Endothelial cell of umbilical vein (primary cell): ENCODE measurements at regions not wholly inside any gene's neighbourhood (a gene's known extent, or its start where the extent isn't known, plus 50 kb on each side); places are given as distances from the start of the nearest gene placed in this dataset.

Experiments used
- BruUV-seq: library from RNA; stranded (reverse); fragments of 400-500 nt; replicated peaks from 2 replicates; lab custom pipeline; 2021; lab: Mats Ljungman, UMichigan
- CTCF ChIA-PET: fragments of 300-600, 350-600 bp; sonication (Branson Sonifier 250); formaldehyde crosslinking; loops from one replicate; lab custom pipeline; 2021; ENCODE audit warnings: antibody characterized with exemption, inconsistent platforms; lab: Charles Lee
- POLR2A ChIA-PET: fragments of 300-600, 350-600 bp; sonication (Branson Sonifier 250); formaldehyde crosslinking; loops from one replicate; lab custom pipeline; 2021; ENCODE audit warnings: antibody characterized with exemption, inconsistent platforms; lab: Charles Lee
- DNase-seq: peaks from one replicate; pipeline ENCODE4 v3.0.0-alpha.2; 2011; ENCODE audit warnings: low read depth, low spot score
- FAIRE-seq: peaks from 2 replicates; lab custom pipeline; 2011; peaks lifted over from hg19 to GRCh38; lab: Jason Lieb, UNC
- H2AFZ ChIP-seq: 2 replicates; pipeline ENCODE4 v1.6.0; 2012; ENCODE audit warnings: low read depth, low read length, control low read depth, inconsistent platforms
- H3K27ac ChIP-seq: 2 replicates; pipeline ENCODE4 v1.5.1; 2011; ENCODE audit warnings: low read depth, mild to moderate bottlenecking, control low read depth, low read length, moderate library complexity; ENCODE audit not compliant: insufficient read depth
- H3K27me3 ChIP-seq, 2 experiments: 2 replicates each; pipeline versions ENCODE4 v1.6.0 to v1.6.1; 2011; ENCODE audit warnings: low read length in 2 of 2, mixed read lengths in 1 of 2; ENCODE audit not compliant: control insufficient read depth in 2 of 2, insufficient read depth in 2 of 2
- H3K36me3 ChIP-seq, 2 experiments: 2 replicates in 1 of 2; 3 replicates in 1 of 2; pipeline ENCODE4 v1.5.1; 2011; ENCODE audit warnings: low read length in 2 of 2, mild to moderate bottlenecking in 1 of 2, moderate library complexity in 1 of 2; ENCODE audit not compliant: control insufficient read depth in 2 of 2, insufficient read depth in 2 of 2; ENCODE audit errors: extremely low read depth in 1 of 2
- H3K4me1 ChIP-seq: 3 replicates; pipeline ENCODE4 v1.5.1; 2011; ENCODE audit warnings: mild to moderate bottlenecking, low read length; ENCODE audit not compliant: control insufficient read depth, insufficient read depth; ENCODE audit errors: extremely low read depth
- H3K4me2 ChIP-seq: 2 replicates; pipeline ENCODE4 v1.6.1; 2011; ENCODE audit warnings: low read length, control low read depth, mixed read lengths; ENCODE audit not compliant: insufficient read depth
- H3K4me3 ChIP-seq, 3 experiments: fragments of 200-600 bp in 1 of 3; sonication (generic), shearing (Covaris generic) in 1 of 3; replicated peaks in 1 of 3; 2 replicates each; pipeline ENCODE4 v1.5.1; 2011 to 2016; ENCODE audit warnings: control low read depth in 3 of 3, low read length in 3 of 3, mild to moderate bottlenecking in 2 of 3, inconsistent platforms in 1 of 3, low read depth in 1 of 3, moderate library complexity in 1 of 3; ENCODE audit not compliant: insufficient read depth in 1 of 3
- H3K79me2 ChIP-seq: 2 replicates; pipeline ENCODE4 v1.6.0; 2012; ENCODE audit warnings: low read length, inconsistent platforms; ENCODE audit not compliant: control insufficient read depth, insufficient read depth
- H3K9ac ChIP-seq: replicated peaks from 2 replicates; pipeline ENCODE3; 2011; ENCODE audit warnings: low read length, control low read depth; ENCODE audit not compliant: insufficient read depth; ENCODE audit errors: extremely low read depth
- H3K9me1 ChIP-seq: replicated peaks from 3 replicates; pipeline ENCODE4 v1.6.0; 2011; ENCODE audit warnings: mild to moderate bottlenecking, low read length; ENCODE audit not compliant: control insufficient read depth, insufficient read depth; ENCODE audit errors: extremely low read depth
- H3K9me3 ChIP-seq: replicated peaks from 2 replicates; pipeline ENCODE4 v1.5.1; 2012; ENCODE audit warnings: low read length, inconsistent platforms; ENCODE audit not compliant: control insufficient read depth, insufficient read depth
- H4K20me1 ChIP-seq: replicated peaks from 2 replicates; pipeline ENCODE3; 2011; ENCODE audit warnings: mild to moderate bottlenecking, low read length; ENCODE audit not compliant: control insufficient read depth, insufficient read depth; ENCODE audit errors: extremely low read depth
- CTCF ChIP-seq, 2 donors: IDR thresholded peaks; 1 replicate in 1 of 2; 2 replicates in 1 of 2; pipeline ENCODE4 v1.5.1; 2011; ENCODE audit warnings: low read length in 2 of 2, mild to moderate bottlenecking in 2 of 2, moderate library complexity in 2 of 2, control low read depth in 1 of 2, inconsistent platforms in 1 of 2, low read depth in 1 of 2; ENCODE audit not compliant: insufficient read depth in 1 of 2; ENCODE audit errors: extremely low read depth in 1 of 2
- EZH2 ChIP-seq: IDR thresholded peaks from 2 replicates; pipeline ENCODE4 v1.6.1; 2012; ENCODE audit warnings: borderline replicate concordance, low read depth, mild to moderate bottlenecking, moderate library complexity, low read length, inconsistent platforms; ENCODE audit not compliant: severe bottlenecking
- FOS ChIP-seq: IDR thresholded peaks from 2 replicates; pipeline ENCODE4 v1.6.1; 2011; ENCODE audit warnings: mild to moderate bottlenecking, low read length, moderate library complexity, borderline replicate concordance; ENCODE audit not compliant: insufficient read depth
- GATA2 ChIP-seq: IDR thresholded peaks from 2 replicates; pipeline ENCODE4 v1.7.0; 2011; ENCODE audit warnings: low read depth, mild to moderate bottlenecking, moderate library complexity, mixed read lengths, low read length; ENCODE audit not compliant: insufficient read length, insufficient read depth
- JUN ChIP-seq: IDR thresholded peaks from 2 replicates; pipeline ENCODE4 v1.6.1; 2011; ENCODE audit warnings: borderline replicate concordance, low read depth; ENCODE audit not compliant: insufficient read length, insufficient read depth
- MAX ChIP-seq: IDR thresholded peaks from 2 replicates; pipeline ENCODE4 v1.6.1; 2011; ENCODE audit not compliant: insufficient read depth, insufficient read length
- MYC ChIP-seq: IDR thresholded peaks from one replicate; pipeline ENCODE4 v1.6.1; 2011; ENCODE audit warnings: mild to moderate bottlenecking, low read depth, low read length
- POLR2A ChIP-seq: IDR thresholded peaks from 2 replicates; pipeline ENCODE4 v1.6.1; 2012; ENCODE audit warnings: low read depth, mild to moderate bottlenecking, control low read depth, low read length
- POLR2AphosphoS5 ChIP-seq: IDR thresholded peaks from 2 replicates; pipeline ENCODE4 v1.6.1; 2012; ENCODE audit warnings: low read depth, mild to moderate bottlenecking, control low read depth, low read length, moderate library complexity; ENCODE audit not compliant: insufficient read depth
- dilution Hi-C: fragments of 300-500 bp; cut with MboI; formaldehyde crosslinking; loops from one replicate; pipeline ENCODE4 v1.15.0; 2019; ENCODE audit warnings: low sequenced_read_pairs; ENCODE audit not compliant: extremely low pct_ligation_motif_present
- intact Hi-C: fragments of 100-400 bp; cut with micrococcal nuclease; formaldehyde crosslinking; loops from one replicate; pipeline ENCODE4 v1.10.0; 2022

- Histone ChIP-seq H3K9ac (no peak overlapping the region), H3K4me1 (no peaks in the 10 kb centered on the region), H3K9me1 (no peaks in the 10 kb centered on the region), H3K79me2 (no peaks in the 10 kb centered on the region), H3K27me3 (no peaks in the 10 kb centered on the region), H3K9me3 (no peaks in the 10 kb centered on the region), H3K4me2 (no peak overlapping the region), H3K27ac (no peak overlapping the region), H3K4me3 (no peak overlapping the region), H2AFZ (no peak overlapping the region), H3K36me3 (no peaks in the 10 kb centered on the region), H4K20me1 (no peaks in the 10 kb centered on the region)
- intact Hi-C loops, result no loop called here
- no TSS peak for BruUV-seq
- FAIRE-seq (no peak), DNase-seq (no peak)
- TF ChIP-seq POLR2A (no peak), GATA2 (no peak), FOS (no peak), MAX (no peak)
- dilution Hi-C loops, result no loop called here
- CTCF ChIA-PET, result no interaction called here
- POLR2A ChIA-PET, result no interaction called here
These were observed 136.1 kb upstream of the GATB start for GRCh38 chr4:151896880-151897279.

GRCh38 chr4:151895671-151896070 lies 134.9 kb upstream of the GATB start:
- TF ChIP-seq EZH2, result no peak
- no peak for TF ChIP-seq POLR2A
- no peak for TF ChIP-seq POLR2AphosphoS5
- TF ChIP-seq CTCF (IDR thresholded peaks at IDR 0.05; ENCODE audit: extremely low read depth in 1 of 2, insufficient read depth in 1 of 2, low read depth in 1 of 2, low read length in 2 of 2), result no peak
- TF ChIP-seq MYC, result no peak
- TF ChIP-seq JUN, result no peak
- TF ChIP-seq MAX, result no peak
- no peak for TF ChIP-seq GATA2
- TF ChIP-seq FOS, result no peak
- H3K36me3 ChIP-seq, result no peaks in the 10 kb centered on the region
- FAIRE-seq, result no peak
- no peak overlapping the region for H3K9ac ChIP-seq
- no peak for DNase-seq
- no peak overlapping the region for H3K4me3 ChIP-seq
- ChIA-PET POLR2A (no interaction called here), CTCF (no interaction called here)
- no peak overlapping the region for H3K27ac ChIP-seq
- intact Hi-C loops, result no loop called here
- H3K4me2 ChIP-seq, result no peak overlapping the region
- no peaks in the 10 kb centered on the region for H3K27me3 ChIP-seq
- dilution Hi-C loops, result no loop called here
- H3K4me1 ChIP-seq, result no peaks in the 10 kb centered on the region
- no peaks in the 10 kb centered on the region for H4K20me1 ChIP-seq
- no peaks in the 10 kb centered on the region for H3K9me1 ChIP-seq
- H2AFZ ChIP-seq, result no peak overlapping the region
- BruUV-seq, result no TSS peak
- H3K79me2 ChIP-seq, result no peaks in the 10 kb centered on the region
- H3K9me3 ChIP-seq, result no peaks in the 10 kb centered on the region
